HuH-7.5 (cell line): ENCODE measurements at regions not wholly inside any gene's neighbourhood (a gene's known extent, or its start where the extent isn't known, plus 50 kb on each side); places are given as distances from the start of the nearest gene placed in this dataset.

Experiments
- DNase-seq: peaks from one replicate; pipeline ENCODE4 v3.0.0; 2011; ENCODE audit warnings: low spot score

GRCh38 chr12:38977132-38977531, 71.7 kb upstream of the CPNE8 start:
- DNase-seq = no peak

GRCh38 chr12:38969706-38970105, 64.3 kb upstream of the CPNE8 start:
- no peak for DNase-seq

- DNase-seq = no peak
Observed at GRCh38 chr12:38961683-38962082, 56.3 kb upstream of the CPNE8 start.

GRCh38 chr12:38961012-38961411, 55.6 kb upstream of the CPNE8 start:
- DNase-seq = no peak

GRCh38 chr12:38956337-38956736, 50.9 kb upstream of the CPNE8 start:
- DNase-seq = no peak
